GM18498 (cell line): ENCODE measurements at regions not wholly inside any gene's neighbourhood (a gene's known extent, or its start where the extent isn't known, plus 50 kb on each side); places are given as distances from the start of the nearest gene placed in this dataset.
"Not testable (repeated sequence)": the region's sequence is repeated elsewhere in the genome, so short reads cannot be mapped to it uniquely, and the experiment has no call there.

Source experiments
- ATAC-seq: cut with Tn5 transposase; IDR thresholded peaks from one replicate; pipeline ENCODE4 v1.9.1; 2021; ENCODE audit warnings: mild to moderate bottlenecking, moderate library complexity; ENCODE audit not compliant: unreplicated experiment

GRCh38 chrX:121169099-121170035 lies 122.0 kb downstream of the GLUD2 start:
- no peak for ATAC-seq

DNA sequence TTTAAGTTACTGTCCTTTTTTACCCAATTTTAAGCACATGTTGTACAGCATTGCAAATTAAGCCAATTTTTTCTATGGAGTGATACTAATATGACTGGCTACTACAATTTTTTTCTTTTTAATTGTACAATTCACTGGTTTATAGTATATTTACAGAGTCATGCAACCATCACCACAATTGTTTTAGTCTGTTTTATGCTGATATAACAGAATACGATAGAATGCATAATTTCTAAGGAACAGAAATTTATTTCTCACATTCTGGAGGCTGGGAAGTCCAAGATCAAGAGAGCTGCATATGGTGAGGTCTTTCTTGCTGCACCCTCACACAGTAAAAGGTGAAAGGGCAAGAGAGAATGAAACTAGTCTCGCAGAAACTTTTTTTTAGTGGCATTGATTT lies 125.3 kb downstream of the GLUD2 start:
- ATAC-seq = no peak

DNA sequence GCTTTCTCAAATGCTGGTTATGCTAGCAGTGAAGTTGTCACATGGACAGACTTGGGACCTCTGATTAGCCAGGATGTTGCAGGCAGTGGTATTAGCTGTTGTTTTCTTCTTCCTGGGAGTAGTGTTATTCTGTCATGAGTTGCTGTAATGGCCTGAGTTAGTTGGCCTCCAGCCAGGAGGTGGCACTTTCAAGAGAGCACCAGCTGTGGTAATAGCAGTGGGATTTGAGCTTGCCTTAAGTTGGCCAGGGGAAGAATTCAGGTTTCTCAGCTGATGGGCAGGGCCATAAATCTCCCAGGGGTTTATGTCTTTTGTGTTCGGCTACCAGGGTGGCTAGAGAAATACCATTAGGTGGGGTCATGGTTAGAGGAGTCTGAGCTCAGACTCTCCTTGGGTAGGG lies 132.6 kb downstream of the GLUD2 start:
- no peak for ATAC-seq

- ATAC-seq = no peak
Observed at GRCh38 chrX:121191779-121192178, 144.4 kb downstream of the GLUD2 start.

DNA sequence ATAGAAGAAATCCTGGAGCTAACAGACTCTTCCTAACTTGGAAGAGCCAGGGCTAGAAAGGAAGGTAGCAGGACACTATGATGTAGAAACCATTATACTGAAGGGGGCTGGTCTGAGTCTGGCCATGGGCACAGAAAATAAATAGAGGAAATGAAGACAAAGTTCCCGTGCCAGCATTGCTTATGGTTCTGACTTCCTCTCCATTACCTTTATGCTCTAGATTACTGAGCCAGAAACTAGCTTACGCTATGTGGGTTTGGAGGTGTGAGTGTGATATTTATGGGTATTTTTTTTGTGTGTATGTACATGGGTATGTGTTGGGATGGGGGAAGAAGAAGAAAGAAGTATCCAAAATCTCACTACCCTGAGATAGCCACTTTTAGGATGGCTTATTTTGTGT lies 148.3 kb downstream of the GLUD2 start:
- no peak for ATAC-seq

- ATAC-seq = not testable (repeated sequence)
Observed at GRCh38 chrX:121196872-121197444, 149.5 kb downstream of the GLUD2 start.

GRCh38 chrX:121208563-121208962 lies 161.2 kb downstream of the GLUD2 start:
- ATAC-seq = no peak

DNA sequence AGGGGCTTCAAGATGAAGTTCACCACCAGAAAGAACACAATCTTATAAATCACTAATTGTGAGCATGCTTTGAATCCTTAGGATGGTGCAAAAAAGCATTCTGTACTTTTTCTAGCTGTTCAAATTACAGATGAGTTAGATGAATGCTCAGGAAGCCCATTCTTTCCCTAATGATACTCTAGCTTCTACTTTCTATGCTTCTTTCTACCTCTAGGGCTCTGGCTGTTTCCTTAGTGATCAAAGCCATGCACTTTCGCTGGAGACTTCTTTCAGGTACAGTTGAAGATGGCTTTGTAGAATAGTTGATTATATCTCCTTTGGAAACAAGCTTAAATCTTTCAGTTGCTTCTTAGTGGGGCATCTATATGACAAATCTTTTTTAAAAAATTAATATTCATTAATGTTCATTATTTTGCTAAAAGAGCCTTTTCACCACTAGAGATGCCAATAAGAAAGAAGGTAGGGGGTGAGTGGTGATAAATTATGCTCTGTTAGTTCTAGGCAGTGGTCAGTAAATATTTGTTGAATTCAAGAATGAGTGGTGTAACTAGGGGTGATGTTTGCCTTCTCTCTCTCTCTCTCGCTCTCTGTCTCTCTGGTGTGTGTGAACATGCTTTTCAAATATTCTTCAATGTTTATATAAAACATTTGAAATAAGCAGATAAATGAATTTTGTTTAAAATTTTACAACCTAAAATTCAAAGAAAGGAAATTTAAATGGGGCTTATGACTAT lies 169.4 kb downstream of the GLUD2 start:
- no peak for ATAC-seq

DNA sequence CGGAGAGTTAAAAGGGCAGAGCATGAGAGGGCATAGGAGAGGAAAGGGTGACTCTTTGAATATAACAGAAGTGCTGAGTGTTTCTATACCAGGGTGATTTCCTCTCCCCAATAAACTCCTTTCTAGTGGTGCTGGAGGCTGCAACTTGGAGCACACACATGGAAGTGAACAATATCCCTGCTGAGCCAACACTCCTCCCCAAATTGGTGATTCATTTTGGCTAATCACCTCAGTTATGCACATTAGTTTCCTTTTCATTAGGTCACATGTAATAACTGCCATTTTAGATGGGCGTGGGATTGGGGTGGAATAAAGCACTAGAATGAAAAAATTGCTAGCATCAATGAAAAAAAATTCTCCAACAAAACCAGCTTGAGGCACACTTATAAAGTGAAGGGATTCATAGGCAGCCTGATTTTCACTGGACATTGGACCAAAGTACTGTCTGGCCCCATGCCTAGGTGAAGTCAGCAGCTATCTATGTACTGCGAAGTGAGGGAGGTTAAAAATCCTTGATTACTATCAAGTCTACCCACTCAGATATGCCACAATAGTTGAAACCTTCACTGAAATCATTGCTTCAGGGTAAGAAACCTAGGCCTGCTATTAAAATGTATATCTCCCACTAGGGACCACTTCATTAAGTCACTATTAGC lies 174.0 kb downstream of the GLUD2 start:
- no peak for ATAC-seq

- ATAC-seq = no peak
Observed at GRCh38 chrX:121227888-121228287, 180.5 kb downstream of the GLUD2 start.

GRCh38 chrX:121231566-121232358 lies 184.4 kb downstream of the GLUD2 start:
- ATAC-seq = no peak

DNA sequence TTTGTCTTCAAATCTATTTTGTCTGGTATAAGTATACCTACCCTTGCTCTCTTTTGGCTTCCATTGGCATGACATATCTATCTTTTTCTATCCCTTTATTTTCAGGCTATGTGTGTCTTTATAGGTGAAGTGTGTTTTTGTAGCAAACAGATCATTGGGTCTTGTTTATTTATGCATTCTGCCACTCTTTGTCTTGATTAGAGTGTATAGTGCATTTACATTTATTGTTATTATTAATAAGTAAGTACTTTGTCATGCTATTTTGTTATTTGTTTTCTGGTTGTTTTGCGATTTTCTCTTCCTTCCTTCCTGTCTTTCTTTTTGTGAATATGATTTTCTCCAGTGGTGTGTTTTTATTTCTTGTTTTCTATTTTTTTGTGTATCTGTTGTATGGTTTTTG lies 188.6 kb downstream of the GLUD2 start:
- no peak for ATAC-seq

- ATAC-seq = no peak
Observed at GRCh38 chrX:121238093-121238492, 190.7 kb downstream of the GLUD2 start.

- ATAC-seq = no peak
Observed at GRCh38 chrX:121244511-121244910, 197.1 kb downstream of the GLUD2 start.

DNA sequence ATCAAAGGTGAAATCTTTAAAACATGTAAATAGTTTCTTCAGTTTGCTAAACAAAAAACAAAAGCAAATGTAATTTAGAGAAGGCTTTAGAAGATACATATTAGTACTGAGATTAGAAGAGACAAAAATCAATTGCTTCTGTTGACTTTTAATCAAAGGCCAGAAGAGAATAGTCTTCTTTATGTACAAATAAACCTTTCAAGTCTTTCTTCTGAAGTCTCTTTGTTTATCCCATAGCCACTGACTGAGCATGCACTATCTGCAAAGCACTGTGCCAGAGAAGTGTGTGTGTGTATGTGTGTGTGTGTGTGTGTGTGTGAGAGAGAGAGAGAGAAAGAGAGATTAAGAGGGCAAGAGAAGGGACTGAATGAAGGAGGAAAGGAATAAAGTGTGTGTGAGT lies 198.4 kb downstream of the GLUD2 start:
- no peak for ATAC-seq

- no peak for ATAC-seq
Observed at GRCh38 chrX:121254336-121254735, 206.9 kb downstream of the GLUD2 start.

GRCh38 chrX:121256647-121257046 lies 209.2 kb downstream of the GLUD2 start:
- ATAC-seq = no peak

GRCh38 chrX:121258545-121258944 lies 211.1 kb downstream of the GLUD2 start:
- ATAC-seq = peak; percentile 65

GRCh38 chrX:121259170-121259569 lies 211.8 kb downstream of the GLUD2 start:
- ATAC-seq = no peak

- no peak for ATAC-seq
Observed at GRCh38 chrX:121260596-121261240, 213.3 kb downstream of the GLUD2 start.
